HFF-Myc (cell line): ENCODE measurements at regions not wholly inside any gene's neighbourhood (a gene's known extent, or its start where the extent isn't known, plus 50 kb on each side); places are given as distances from the start of the nearest gene placed in this dataset.
"Not testable (repeated sequence)": the region's sequence is repeated elsewhere in the genome, so short reads cannot be mapped to it uniquely, and the experiment has no call there.

ENCODE experiments used
- DNase-seq: peaks from one replicate; pipeline ENCODE4 v3.0.0-alpha.2; 2011; ENCODE audit warnings: low read depth; ENCODE audit errors: extremely low read depth
- H3K4me3 ChIP-seq: replicated peaks from 2 replicates; pipeline ENCODE4 v1.5.1; 2011; ENCODE audit warnings: low read depth, mild to moderate bottlenecking, control low read depth, low read length
- TF ChIP-seq, protein P1 (sequence below): IDR thresholded peaks from 2 replicates; pipeline ENCODE4 v1.5.1; 2012; ENCODE audit warnings: mild to moderate bottlenecking, low read depth, low read length, control low read depth; ENCODE audit errors: missing control alignments

- no peak for DNase-seq
- H3K4me3 ChIP-seq: no peak overlapping the region
- TF ChIP-seq, protein P1, sequence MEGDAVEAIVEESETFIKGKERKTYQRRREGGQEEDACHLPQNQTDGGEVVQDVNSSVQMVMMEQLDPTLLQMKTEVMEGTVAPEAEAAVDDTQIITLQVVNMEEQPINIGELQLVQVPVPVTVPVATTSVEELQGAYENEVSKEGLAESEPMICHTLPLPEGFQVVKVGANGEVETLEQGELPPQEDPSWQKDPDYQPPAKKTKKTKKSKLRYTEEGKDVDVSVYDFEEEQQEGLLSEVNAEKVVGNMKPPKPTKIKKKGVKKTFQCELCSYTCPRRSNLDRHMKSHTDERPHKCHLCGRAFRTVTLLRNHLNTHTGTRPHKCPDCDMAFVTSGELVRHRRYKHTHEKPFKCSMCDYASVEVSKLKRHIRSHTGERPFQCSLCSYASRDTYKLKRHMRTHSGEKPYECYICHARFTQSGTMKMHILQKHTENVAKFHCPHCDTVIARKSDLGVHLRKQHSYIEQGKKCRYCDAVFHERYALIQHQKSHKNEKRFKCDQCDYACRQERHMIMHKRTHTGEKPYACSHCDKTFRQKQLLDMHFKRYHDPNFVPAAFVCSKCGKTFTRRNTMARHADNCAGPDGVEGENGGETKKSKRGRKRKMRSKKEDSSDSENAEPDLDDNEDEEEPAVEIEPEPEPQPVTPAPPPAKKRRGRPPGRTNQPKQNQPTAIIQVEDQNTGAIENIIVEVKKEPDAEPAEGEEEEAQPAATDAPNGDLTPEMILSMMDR: no peak
Measured at GRCh38 chr9:118674942-118675341, 694.3 kb downstream of the BRINP1 start.

- H3K4me3 ChIP-seq, DNase-seq: not testable (repeated sequence)
Measured at GRCh38 chr9:118677936-118678653, 691.1 kb downstream of the BRINP1 start.

- DNase-seq: no peak
- H3K4me3 ChIP-seq: no peak overlapping the region
- TF ChIP-seq, protein P1: no peak
Measured at GRCh38 chr9:118686959-118687358, 682.3 kb downstream of the BRINP1 start.

GRCh38 chr9:118689280-118689679, 680.0 kb downstream of the BRINP1 start:
- DNase-seq: no peak
- TF ChIP-seq, protein P1: no peak
- no peak overlapping the region for H3K4me3 ChIP-seq

- no peak for DNase-seq
- H3K4me3 ChIP-seq: no peak overlapping the region
- TF ChIP-seq, protein P1: no peak
Measured at GRCh38 chr9:118692613-118693012, 676.6 kb downstream of the BRINP1 start.

DNA sequence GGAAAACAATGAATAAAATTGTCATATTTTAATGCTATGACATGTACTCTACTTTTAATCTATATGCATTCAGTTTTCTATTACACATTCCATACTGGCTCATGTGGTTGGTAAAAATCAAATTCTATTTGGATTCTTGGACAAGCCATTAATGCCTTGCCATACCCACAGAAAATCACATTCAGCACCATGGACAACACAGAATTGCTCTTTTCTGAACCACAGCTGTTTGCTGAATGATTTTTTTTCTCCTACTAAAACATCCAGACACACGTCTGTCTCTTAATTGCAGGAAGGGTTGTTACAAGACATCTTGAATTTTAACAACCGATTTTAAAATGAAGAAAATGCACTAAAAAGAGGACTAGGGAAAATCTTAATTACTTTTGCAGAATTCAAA, 675.6 kb downstream of the BRINP1 start:
- no peak for DNase-seq
- TF ChIP-seq, protein P1: no peak
- H3K4me3 ChIP-seq: no peak overlapping the region

- H3K4me3 ChIP-seq, DNase-seq: not testable (repeated sequence)
Measured at GRCh38 chr9:118695249-118695648, 674.0 kb downstream of the BRINP1 start.

- TF ChIP-seq, protein P1: no peak
- H3K4me3 ChIP-seq: no peak overlapping the region
- no peak for DNase-seq
Measured at GRCh38 chr9:118701985-118702384, 667.2 kb downstream of the BRINP1 start.
